GM18868 (cell line): ENCODE measurements at regions not wholly inside any gene's neighbourhood (a gene's known extent, or its start where the extent isn't known, plus 50 kb on each side); places are given as distances from the start of the nearest gene placed in this dataset.
"Not testable (repeated sequence)": the region's sequence is repeated elsewhere in the genome, so short reads cannot be mapped to it uniquely, and the experiment has no call there.

Source experiments
- ATAC-seq: cut with Tn5 transposase; IDR thresholded peaks from one replicate; pipeline ENCODE4 v1.9.1; 2021; ENCODE audit warnings: mild to moderate bottlenecking, moderate library complexity; ENCODE audit not compliant: unreplicated experiment

- no peak for ATAC-seq
These were observed 60.6 kb upstream of the NCOA3 start for GRCh38 chr20:47440857-47441773.

GRCh38 chr20:47441774-47442150 lies 59.9 kb upstream of the NCOA3 start:
- no peak for ATAC-seq

GRCh38 chr20:47443060-47443459 lies 58.6 kb upstream of the NCOA3 start:
- ATAC-seq: not testable (repeated sequence)

GRCh38 chr20:47444584-47444983 lies 57.1 kb upstream of the NCOA3 start:
- no peak for ATAC-seq

- ATAC-seq: no peak
These were observed 56.4 kb upstream of the NCOA3 start for GRCh38 chr20:47445291-47445690.

- not testable (repeated sequence) for ATAC-seq
These were observed 54.1 kb upstream of the NCOA3 start for GRCh38 chr20:47447350-47448296.

GRCh38 chr20:47448429-47448828 lies 53.3 kb upstream of the NCOA3 start:
- ATAC-seq: no peak

GRCh38 chr20:47451602-47451904 lies 50.1 kb upstream of the NCOA3 start:
- no peak for ATAC-seq
